ENCODE measurements at regions not wholly inside any gene's neighbourhood (a gene's known extent, or its start where the extent isn't known, plus 50 kb on each side); places are given as distances from the start of the nearest gene placed in this dataset.

GRCh38 chr12:114903083-114903691 is 219.2 kb upstream of the TBX3 start:
- TF ChIP-seq JUND (IDR thresholded peaks at IDR 0.05; ENCODE audit: borderline replicate concordance, low read depth, low read length): no peak
- TF ChIP-seq JUND (tag; IDR thresholded peaks at IDR 0.05; ENCODE audit: borderline replicate concordance, low read depth, low read length): no peak
- TF ChIP-seq ZFX (CRISPR knock-in tag; IDR thresholded peaks at IDR 0.05): no peak
- no peak for TF ChIP-seq ZNF263 (CRISPR knock-in tag; IDR thresholded peaks at IDR 0.05; ENCODE audit: borderline replicate concordance)
- TF ChIP-seq CHD1 (IDR thresholded peaks at IDR 0.05; ENCODE audit: low read length): no peak
- TF ChIP-seq KAT7 (CRISPR knock-in tag; IDR thresholded peaks at IDR 0.05; ENCODE audit: borderline replicate concordance): no peak
- TF ChIP-seq CTCF (IDR thresholded peaks at IDR 0.05 in 2 of 3, conservative IDR thresholded peaks at IDR 0.05 in 1 of 3; ENCODE audit: insufficient read depth in 2 of 3, low read depth in 1 of 3, low read length in 3 of 3): no peak
- no peak for TF ChIP-seq ATF2 (CRISPR knock-in tag; IDR thresholded peaks at IDR 0.05)
- no peak for TF ChIP-seq EP300 (IDR thresholded peaks at IDR 0.05; ENCODE audit: low read length)

Measured in K562 (cell line).